ENCODE measurements at regions not wholly inside any gene's neighbourhood (a gene's known extent, or its start where the extent isn't known, plus 50 kb on each side); places are given as distances from the start of the nearest gene placed in this dataset.

DNA sequence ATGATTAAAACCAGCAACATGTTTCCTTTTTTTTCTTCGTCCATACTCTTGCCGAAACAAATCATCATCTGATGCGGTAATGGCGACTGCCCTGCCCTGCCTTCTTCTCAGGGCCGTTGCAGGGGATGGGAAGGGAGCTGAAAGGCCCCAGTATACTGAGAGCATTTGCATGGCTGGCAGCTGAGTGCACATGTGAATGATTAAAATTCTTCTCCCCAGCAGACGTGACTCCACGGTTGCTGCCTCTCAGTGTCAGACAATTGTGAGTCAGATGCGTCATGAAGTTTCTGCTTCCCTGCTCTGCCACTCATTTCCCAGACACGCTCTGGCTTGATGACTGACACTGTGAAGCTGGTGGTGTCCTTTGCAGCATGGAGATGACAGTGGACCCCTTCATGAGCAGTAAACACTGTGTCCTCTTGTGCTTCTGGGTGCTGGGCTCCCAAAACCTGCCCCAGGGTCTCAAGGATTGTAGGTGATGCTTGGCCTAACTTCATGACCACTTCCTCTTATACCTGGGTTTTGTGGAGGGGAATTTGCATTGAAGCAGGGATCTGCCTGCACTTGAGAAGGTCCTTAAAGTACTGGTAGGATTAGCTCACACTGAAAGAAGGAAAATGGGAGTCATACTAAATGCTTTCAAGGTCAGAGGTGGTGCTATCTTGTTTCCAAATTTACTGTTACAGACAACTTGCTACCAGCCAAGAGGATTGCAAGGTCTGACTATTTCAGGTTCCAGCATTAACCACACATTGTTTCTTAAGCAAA lies 222.5 kb upstream of the COPS8 start:
- DNase-seq (ENCODE audit: extremely low read depth, low read depth) = no peak

DNA sequence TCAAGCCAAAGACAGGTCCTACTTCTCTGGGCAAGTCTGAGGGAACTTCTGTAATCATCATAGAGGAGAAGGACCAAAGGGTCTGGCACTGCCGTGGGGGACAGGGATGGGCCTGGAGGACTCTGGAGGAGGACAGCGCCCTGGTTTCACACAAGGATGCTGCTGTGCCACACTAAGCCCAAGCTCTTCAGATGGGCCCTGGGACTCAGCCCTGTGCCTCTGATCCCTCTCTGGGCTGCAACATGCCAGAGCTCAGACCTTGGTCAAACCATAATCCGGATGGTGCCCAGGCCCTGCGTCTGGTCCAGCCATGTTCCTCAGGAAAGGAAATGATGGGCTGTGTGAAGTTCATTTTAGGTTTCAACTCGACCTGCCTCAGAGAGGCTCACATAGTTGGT lies 222.0 kb upstream of the COPS8 start:
- no peak for DNase-seq (ENCODE audit: extremely low read depth, low read depth)

DNA sequence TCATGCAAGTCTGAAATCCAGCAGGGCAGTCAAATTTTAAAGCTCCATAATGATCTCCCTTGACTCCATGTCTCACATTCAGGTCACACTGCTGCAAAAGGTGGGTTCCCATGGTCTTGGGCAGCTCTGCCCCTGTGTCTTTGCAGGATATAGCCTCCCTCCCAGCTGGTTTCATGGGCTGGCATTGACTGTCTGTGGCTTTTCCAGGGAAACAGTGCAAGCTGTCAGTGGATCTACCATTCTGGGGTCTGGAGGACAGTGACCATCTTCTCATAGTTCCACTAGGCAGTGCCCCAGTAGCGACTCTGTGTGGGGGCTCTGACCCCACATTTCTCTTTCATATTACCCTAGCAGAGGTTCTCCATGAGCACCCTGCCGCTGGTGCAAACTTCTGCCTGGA lies 220.6 kb upstream of the COPS8 start:
- no peak for DNase-seq (ENCODE audit: extremely low read depth, low read depth)

GRCh38 chr2:236866542-236867340 lies 218.9 kb upstream of the COPS8 start:
- no peak for DNase-seq (ENCODE audit: extremely low read depth, low read depth)

GRCh38 chr2:236867441-236868260 lies 218.0 kb upstream of the COPS8 start:
- DNase-seq (ENCODE audit: extremely low read depth, low read depth) = no peak

DNA sequence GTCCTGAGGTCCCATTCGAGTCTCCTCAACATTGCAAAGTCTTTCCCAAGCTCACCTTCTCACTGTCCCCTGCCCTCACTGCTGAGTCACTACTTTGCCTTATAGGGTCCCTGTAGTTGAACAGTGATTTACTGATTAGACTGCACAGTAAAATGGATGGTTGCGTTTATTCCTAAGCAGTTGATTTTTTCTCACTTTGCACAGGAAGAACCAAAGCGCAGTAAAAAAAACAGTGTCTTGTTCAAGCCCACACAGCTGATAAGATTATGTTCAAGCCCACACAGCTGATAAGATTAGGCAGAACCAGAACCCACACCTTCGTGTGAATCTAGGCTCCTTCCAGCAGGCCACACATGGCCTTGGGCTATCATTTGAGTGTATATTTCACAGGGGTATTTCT lies 215.3 kb upstream of the COPS8 start:
- no peak for DNase-seq (ENCODE audit: extremely low read depth, low read depth)

DNA sequence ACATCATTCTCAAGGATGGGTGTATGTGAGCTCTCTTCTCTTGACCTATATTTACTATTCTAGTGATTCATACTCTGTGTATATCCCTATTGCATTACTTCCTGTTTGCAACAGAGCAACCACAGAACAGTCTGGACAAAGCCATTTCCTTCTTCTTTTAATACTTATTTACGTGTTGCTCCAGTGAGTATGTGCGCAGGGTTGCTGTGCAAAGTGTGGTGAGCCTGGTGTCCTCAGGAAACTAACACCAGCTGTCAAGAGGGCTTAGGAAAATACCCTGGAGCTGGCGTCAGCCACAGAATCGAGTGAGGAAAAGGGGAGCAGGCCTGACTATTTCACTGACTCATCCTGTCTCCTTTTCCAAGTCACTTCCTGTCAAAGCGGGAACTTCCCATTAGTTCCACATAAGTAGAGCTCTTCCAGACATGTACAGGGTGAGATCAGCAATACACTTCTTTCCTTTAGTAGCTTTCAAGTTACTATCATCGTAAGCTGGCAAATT lies 214.1 kb upstream of the COPS8 start:
- DNase-seq (ENCODE audit: extremely low read depth, low read depth) = peak; percentile 64

DNA sequence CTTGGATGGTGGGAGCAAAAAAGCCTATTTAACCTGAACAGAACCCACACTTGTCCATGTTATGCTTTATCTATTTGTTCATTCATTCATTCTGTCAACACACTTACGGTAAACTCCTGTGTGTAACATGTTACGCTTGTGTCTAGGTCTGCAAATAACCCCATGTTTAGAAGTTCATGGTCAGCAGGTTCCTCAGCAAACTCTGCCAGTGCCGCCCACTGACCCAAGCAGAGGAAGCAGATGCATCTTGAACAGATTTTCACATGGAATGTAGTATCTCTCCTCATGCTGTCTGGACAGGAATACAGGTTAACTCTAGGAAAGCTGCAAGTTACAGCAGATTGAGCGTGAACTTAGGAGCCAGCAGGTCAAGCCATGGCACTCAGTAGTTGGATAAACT lies 213.7 kb upstream of the COPS8 start:
- no peak for DNase-seq (ENCODE audit: extremely low read depth, low read depth)

- DNase-seq (ENCODE audit: extremely low read depth, low read depth) = no peak
These were observed 212.7 kb upstream of the COPS8 start for GRCh38 chr2:236872981-236873380.

DNA sequence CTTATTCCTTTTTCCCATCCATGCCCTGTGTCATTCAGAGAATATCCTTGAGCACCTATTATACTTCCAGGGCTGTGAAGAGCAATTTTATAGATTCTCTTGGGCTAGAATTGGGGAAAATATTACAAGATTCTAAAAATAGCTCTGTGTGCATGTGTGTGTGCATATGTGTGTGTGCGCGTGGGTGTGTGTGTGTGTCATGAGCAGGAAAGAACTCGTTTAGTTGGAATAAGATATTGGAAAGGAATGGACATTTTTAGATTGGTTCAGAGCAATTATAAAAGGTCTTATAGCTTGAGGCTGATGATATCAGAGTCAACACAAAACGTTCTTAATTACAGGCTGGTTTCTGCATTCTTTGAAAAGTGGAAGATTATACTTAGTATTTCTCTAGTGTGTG lies 212.1 kb upstream of the COPS8 start:
- no peak for DNase-seq (ENCODE audit: extremely low read depth, low read depth)

- no peak for DNase-seq (ENCODE audit: extremely low read depth, low read depth)
These were observed 210.7 kb upstream of the COPS8 start for GRCh38 chr2:236874866-236875481.

DNA sequence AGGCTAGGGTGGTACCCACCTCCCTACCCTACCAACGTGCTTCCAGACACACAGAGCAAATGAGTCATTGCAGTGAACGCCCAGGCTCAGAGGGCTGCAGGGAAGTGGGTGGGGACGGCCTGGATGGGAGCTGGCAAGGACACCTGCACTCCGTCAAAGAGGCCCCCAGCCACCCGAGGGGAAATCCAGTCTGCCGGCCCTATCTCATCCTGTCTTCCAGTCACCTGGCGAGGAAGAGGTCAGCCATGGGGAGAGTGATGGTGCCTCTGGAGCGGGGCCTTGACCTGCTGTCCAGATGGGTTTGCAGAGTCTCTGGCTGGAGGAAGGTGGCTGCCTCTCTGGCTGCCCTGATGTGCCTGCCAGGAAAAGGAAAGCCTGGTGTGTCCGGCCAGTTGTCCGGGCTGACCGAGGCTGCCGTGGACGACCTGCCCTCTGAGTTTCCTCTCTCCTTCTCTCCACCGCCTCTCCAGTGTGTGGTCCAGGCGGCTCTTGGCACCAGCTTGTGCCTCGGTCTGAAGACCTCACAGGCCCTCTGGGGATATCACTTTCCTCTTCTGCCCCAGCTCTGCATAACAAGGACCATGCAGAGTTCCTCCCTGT lies 209.7 kb upstream of the COPS8 start:
- DNase-seq (ENCODE audit: extremely low read depth, low read depth) = peak; percentile 5

- DNase-seq (ENCODE audit: extremely low read depth, low read depth) = no peak
These were observed 209.0 kb upstream of the COPS8 start for GRCh38 chr2:236876642-236877041.

GRCh38 chr2:236877972-236878371 lies 207.7 kb upstream of the COPS8 start:
- no peak for DNase-seq (ENCODE audit: extremely low read depth, low read depth)

DNA sequence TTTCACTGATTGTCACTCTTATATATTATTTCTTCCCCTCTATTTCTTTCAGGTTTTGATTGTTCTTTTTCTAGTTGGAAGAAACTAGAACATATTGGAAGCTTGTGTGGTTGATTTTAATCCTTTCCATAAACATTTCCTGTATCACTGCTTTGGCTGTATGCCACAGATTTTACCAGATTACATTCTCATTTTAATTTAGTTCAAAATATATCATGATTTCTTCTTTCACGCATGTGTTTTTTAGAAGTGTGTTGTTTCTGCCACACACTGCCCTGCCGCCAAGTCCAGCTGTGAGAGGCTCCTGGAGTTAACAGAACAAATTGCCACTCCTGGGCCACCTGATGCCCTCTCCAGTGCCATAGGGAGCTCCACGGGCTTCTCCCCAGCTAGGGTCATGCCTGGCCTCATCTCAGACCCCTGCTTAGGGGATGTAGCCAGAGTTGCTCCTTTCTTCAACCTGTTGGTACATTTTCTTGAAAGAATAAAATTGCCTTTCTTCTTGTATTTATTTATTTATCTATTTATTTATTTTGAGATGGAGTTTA lies 206.2 kb upstream of the COPS8 start:
- DNase-seq (ENCODE audit: extremely low read depth, low read depth) = no peak

GRCh38 chr2:236882074-236882473 lies 203.6 kb upstream of the COPS8 start:
- DNase-seq (ENCODE audit: extremely low read depth, low read depth) = no peak

- no peak for DNase-seq (ENCODE audit: extremely low read depth, low read depth)
These were observed 202.8 kb upstream of the COPS8 start for GRCh38 chr2:236882930-236883329.

DNA sequence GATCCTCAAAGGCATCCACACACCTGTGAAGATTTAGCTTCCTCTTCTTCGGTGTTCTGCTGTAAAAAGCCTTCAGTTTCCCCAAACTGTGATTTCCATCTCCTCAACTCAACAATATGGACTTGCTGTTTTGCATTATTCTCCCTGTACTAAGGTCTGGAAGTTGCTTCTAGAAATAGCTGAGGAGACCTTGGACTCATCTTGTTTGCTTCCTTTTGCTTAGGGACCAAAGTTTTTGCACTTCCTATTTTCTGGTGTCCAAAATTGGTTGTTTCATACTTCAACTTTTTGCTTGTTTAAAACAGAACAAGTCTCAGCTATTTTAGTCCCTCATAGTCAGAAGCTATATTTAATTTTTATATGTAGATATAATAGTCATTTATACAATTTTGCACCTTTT lies 201.9 kb upstream of the COPS8 start:
- DNase-seq (ENCODE audit: extremely low read depth, low read depth) = no peak

DNA sequence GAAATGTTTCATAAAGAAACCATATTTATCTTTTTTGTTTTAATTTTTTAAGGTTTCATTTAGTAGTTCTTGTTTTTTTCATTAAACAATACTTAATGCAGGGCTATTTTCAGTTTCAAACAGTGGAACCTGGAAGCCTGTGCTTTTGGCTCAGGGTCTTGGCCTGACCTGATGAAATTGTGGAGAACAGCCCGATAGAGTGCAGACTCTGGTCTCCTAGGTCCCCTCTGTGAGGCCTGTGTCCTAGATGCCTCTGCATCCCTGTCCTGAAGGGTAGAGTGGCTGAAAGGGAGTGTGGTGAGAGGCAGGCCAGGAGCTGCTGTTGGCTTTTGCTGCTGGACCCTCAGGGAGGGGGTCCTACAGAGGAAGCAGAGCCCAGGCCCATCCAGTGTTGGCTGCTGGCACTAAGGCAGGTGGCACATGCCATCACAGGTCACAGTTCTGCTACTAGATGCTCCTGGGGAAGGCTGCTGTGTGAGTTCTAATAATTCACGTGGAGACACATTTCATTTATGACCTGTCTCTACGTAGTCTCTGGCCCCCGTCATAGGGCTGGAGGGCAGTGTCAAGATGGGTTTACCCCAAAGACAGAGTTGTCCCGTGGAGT lies 201.0 kb upstream of the COPS8 start:
- DNase-seq (ENCODE audit: extremely low read depth, low read depth) = no peak

DNA sequence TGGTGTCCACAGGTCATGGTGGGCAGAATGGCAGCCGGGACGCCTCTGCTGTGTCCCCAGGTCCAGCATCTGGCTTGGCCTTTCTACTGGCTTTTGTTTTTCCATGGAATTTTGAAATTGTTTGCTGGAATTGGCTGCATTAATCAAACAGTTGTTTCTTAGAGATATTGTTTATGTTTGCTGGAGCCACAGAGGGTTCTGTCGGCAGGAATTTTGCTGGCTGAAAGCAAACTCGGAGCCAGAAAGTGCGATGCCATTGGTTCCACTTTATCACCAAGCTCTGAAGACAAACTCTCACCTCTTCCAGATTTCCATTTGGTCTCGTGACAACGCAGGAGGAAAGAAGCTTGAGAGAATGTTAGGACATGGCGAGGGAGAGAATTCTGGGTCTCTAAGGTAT lies 199.2 kb upstream of the COPS8 start:
- no peak for DNase-seq (ENCODE audit: extremely low read depth, low read depth)
